ENCODE measurements at regions not wholly inside any gene's neighbourhood (a gene's known extent, or its start where the extent isn't known, plus 50 kb on each side); places are given as distances from the start of the nearest gene placed in this dataset.

- Histone ChIP-seq H3K4me3 (no peak overlapping the region), H3K4me1 (peaks cover 0 to 13% (median 9%) of the 10 kb centered on the region in 6 donors), H3K9me3 (peaks cover 0 to 21% (median 15%) of the 10 kb centered on the region in 8 donors), H3K27ac (peak overlapping the region in 1 of 8 donors; percentile 27), H3K36me3 (no peaks in the 10 kb centered on the region), H3K27me3 (replicated peaks in 1 of 7) (peaks cover 0 to 13% (median 0%) of the 10 kb centered on the region in 7 donors)
- no peak for DNase-seq
- WGBS, 5 donors = 3 to 15% (median 7%) methylated on average over 3 of the region's 3 CpGs
- peak in 2 of 3 donors; percentile 64 to 68 for TF ChIP-seq POLR2AphosphoS5 (IDR thresholded peaks at IDR 0.05)
- TF ChIP-seq CTCF (IDR thresholded peaks at IDR 0.05 in 8 of 11, conservative IDR thresholded peaks at IDR 0.05 in 3 of 11) = no peak
- intact Hi-C loops (cut with DNase I; ENCODE audit: low total_unique reads) = no loop called here
Measured at GRCh38 chr5:135660826-135661575, 82.2 kb upstream of the CXCL14 start.

- no peaks in the 10 kb centered on the region for H3K36me3 ChIP-seq
- DNase-seq = no peak
- intact Hi-C loops (cut with DNase I; ENCODE audit: low total_unique reads) = no loop called here
- no peak overlapping the region for H3K27ac ChIP-seq
- H3K27me3 ChIP-seq (replicated peaks in 1 of 7) = peaks cover 0 to 27% (median 0%) of the 10 kb centered on the region in 7 donors
- no peak overlapping the region for H3K4me3 ChIP-seq
- 59 to 80% (median 60%) methylated on average over 3 of the region's 3 CpGs for WGBS, 5 donors
- peaks cover 0 to 21% (median 15%) of the 10 kb centered on the region in 8 donors for H3K9me3 ChIP-seq
- peaks cover 0 to 13% (median 9%) of the 10 kb centered on the region in 6 donors for H3K4me1 ChIP-seq
- TF ChIP-seq CTCF (IDR thresholded peaks at IDR 0.05 in 8 of 11, conservative IDR thresholded peaks at IDR 0.05 in 3 of 11) (no peak), POLR2A (IDR thresholded peaks at IDR 0.05) (no peak), POLR2AphosphoS5 (IDR thresholded peaks at IDR 0.05) (no peak)
Measured at GRCh38 chr5:135657536-135658305, 78.9 kb upstream of the CXCL14 start.

- H3K4me3 ChIP-seq = no peak overlapping the region
- H3K27ac ChIP-seq = no peak overlapping the region
- H3K36me3 ChIP-seq = no peaks in the 10 kb centered on the region
- no peak for TF ChIP-seq POLR2A (IDR thresholded peaks at IDR 0.05)
- intact Hi-C loops (cut with DNase I; ENCODE audit: low total_unique reads) = no loop called here
- H3K27me3 ChIP-seq (replicated peaks in 1 of 7) = peaks cover 0 to 27% (median 0%) of the 10 kb centered on the region in 7 donors
- peaks cover 0 to 5% (median 2%) of the 10 kb centered on the region in 6 donors for H3K4me1 ChIP-seq
- peaks cover 0 to 21% (median 15%) of the 10 kb centered on the region in 8 donors for H3K9me3 ChIP-seq
- DNase-seq = no peak
- WGBS, 5 donors = 78 to 83% (median 81%) methylated on average over 4 of the region's 4 CpGs
Measured at GRCh38 chr5:135655468-135655815, 76.7 kb upstream of the CXCL14 start.

- Histone ChIP-seq H3K4me3 (no peak overlapping the region), H3K27ac (no peak overlapping the region), H3K4me1 (no peaks in the 10 kb centered on the region), H3K9me3 (peaks cover 0 to 18% (median 15%) of the 10 kb centered on the region in 8 donors), H3K27me3 (replicated peaks in 1 of 7) (peaks cover 0 to 27% (median 0%) of the 10 kb centered on the region in 7 donors), H3K36me3 (no peaks in the 10 kb centered on the region)
- TF ChIP-seq POLR2A (IDR thresholded peaks at IDR 0.05) = no peak
- no peak for TF ChIP-seq POLR2AphosphoS5 (IDR thresholded peaks at IDR 0.05)
- no peak for TF ChIP-seq CTCF (IDR thresholded peaks at IDR 0.05 in 8 of 11, conservative IDR thresholded peaks at IDR 0.05 in 3 of 11)
- intact Hi-C loops (cut with DNase I; ENCODE audit: low total_unique reads) = no loop called here
- 78 to 82% (median 80%) methylated on average over 12 of the region's 12 CpGs for WGBS, 5 donors
- no peak for DNase-seq
Measured at GRCh38 chr5:135654761-135655467, 76.1 kb upstream of the CXCL14 start.
